ENCODE measurements at regions not wholly inside any gene's neighbourhood (a gene's known extent, or its start where the extent isn't known, plus 50 kb on each side); places are given as distances from the start of the nearest gene placed in this dataset.

DNA sequence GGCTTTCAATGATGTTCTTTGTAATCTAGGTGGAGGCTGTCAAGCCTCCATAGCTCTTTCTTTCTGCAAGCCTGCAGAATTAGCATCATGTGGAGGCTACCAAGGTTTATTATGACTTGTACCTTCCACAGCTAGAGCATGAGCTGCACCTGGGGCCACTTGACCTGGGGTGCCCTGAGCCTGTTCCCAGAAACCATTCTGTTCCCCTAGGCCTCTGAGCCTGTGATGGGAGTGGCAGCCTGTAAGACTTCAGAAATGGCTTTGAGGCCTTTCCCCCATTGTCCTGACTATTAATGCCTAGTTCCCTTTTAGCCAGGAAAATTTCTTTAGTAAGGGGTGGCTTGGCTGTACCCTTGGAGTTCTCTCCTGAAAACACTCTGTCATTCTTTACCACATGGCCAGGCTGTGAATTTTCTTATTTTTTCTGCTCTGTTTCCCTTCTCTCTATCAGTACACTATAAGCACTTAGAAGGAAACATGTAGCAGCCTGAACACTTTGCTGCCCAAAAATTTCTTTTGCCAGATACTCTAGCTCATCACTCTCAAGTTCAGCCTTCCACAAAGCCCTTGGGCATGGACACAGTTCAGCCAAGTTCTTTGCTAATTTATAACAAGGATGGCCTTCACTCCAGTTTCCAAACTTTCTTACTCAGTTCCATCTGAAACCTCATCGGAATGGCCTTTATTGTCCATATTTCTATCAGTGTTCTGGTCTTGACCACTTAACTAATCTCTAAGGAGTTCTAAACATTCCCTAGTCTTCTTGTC, 61.4 kb upstream of the NR3C1 start:
- no peak for DNase-seq (ENCODE audit: low spot score)

DNA sequence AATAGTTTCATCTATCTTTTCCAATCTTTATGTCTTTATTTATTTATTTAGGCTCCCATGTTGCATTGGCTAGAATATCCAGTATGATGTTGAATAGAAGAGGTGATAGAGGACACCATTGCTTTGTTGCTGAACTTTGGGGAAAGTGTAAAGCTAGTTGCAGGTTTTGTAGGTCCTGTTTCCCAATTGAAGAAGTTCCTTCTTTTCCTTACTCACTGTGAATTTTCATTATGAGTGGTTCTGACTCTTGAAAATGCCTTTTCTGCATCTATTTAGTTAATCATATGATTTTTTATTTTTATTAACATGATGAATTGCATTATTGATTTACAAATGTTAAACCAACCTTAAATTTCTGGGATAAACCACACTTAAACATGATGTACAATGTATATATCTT, 58.9 kb upstream of the NR3C1 start:
- DNase-seq (ENCODE audit: low spot score), result no peak

DNA sequence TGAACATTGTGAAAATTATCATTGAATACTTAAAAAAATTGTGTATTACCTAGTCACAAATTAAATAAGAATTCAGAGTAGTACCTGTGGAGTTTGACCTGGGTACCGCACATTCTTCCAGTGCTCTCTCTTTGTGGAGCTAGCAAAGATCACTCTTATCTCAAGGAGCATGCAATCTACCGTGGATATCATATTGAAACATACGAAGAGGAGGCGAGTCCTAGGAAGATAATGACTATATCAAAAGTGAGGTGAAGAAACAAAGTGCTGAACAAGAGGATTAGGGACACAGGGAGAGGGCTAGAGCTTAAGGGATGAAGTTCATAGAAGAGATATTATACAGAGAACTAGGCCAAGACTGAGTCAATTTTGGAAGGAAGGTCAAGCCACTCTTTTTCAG, 55.9 kb upstream of the NR3C1 start:
- DNase-seq (ENCODE audit: low spot score), result no peak

DNA sequence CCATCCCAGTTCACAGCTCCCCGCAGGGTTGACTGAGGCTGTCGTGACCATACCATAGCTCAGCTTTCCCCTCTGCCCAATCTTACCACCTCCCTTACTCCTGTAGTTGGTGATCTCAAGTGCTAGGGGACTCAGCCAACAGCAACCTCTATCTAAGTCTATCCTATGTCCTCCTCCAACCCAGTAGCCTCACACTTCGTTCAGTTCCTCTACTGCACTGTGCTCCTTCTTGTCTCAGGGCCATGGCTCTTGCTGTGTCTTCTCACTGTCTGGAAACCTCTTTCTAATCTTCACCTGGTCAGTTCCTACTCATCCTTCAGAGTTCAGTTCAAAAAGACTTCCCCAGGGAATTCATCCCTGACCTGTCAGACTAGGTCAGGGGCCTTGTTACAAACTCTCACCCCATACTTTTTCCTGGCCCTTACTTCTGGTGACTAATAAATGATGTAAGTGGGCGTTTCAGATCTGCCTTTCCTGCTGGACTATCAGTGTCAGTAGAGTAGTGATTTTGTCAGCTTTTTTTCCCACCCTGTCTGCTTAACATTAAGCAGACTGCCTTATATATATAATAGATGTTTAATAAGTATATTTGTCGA, 53.6 kb upstream of the NR3C1 start:
- no peak for DNase-seq (ENCODE audit: low spot score)

DNA sequence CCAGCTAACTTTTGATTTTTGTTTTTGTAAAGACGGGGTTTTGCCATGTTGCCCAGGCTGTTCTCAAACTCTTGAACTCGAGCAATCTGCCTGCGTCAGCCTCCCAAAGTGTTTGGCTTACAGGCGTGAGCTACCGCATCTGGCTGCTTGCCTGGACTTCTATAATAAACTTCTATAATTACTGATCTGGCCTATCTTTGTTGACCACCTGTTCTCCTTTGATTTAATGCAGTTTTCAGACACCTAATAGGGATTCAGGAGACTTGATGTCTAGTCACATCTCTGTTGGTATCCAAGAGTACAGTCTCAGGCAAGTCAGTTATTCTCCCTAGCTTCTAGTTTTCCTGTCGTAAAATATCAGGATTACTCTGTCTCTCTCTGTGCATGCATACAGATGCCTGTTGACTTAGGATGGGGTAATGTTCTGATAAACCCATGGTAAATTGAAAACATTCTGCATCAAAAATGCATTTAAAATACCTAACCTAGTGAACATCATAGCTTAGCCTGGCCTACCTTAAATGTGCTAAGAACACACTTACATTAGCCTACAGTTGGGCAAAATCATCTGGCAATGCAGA, 51.5 kb upstream of the NR3C1 start:
- no peak for DNase-seq (ENCODE audit: low spot score)

DNA sequence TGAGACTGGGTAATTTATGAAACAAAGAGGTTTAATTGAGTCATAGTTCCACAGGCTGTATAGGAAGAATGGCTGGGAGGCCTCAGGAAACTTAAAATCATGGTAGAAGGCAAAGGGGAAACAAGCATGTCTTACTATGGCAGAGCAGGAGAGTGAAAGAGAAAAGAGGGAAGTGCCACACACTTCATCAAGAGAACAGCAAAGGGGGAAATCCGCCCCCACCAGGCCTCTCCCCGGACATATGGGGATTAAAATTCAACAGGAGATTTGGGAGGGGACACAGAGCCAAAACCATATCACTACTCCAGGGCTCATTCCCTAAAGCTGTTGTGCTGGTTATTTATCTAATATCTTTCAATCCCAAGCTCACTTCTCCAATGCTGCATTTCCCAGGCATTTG, 50.2 kb upstream of the NR3C1 start:
- DNase-seq (ENCODE audit: low spot score), result no peak
